ENCODE measurements at regions not wholly inside any gene's neighbourhood (a gene's known extent, or its start where the extent isn't known, plus 50 kb on each side); places are given as distances from the start of the nearest gene placed in this dataset.

GRCh38 chr7:142592231-142592630 lies 157.0 kb upstream of the PRSS1 start:
- TF ChIP-seq ZFX (IDR thresholded peaks at IDR 0.05) (no peak), CTCF (conservative IDR thresholded peaks at IDR 0.05) (no peak)
- H3K27ac ChIP-seq = no peak overlapping the region

DNA sequence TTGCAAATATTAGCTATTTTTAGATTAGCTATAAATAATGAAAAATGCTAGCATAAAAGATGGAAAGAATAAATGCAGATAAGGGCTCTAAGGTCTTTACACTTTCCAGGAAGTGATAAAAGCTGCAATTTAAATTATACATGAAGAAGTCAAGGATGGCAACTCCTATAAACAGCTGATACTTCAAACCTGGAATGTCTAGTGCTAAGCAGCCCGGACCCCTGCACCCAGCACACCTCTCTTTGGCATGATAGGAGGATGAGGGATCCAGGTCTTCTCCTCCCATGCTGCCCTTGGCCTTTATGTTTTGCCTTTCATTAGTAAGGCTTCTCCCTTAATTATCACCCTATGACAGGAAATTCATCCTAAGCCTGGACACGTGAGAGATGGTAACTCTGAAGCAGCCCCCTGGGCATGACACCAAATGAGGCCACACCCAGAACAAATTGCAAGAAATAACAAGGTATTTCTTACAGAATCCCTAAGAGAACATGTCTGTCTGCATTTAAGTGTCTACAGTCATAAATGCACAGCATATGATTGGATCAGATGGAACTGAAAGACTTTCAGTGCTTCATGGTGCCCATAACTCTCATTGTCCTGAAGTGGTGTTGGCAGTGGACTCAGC lies 158.3 kb upstream of the PRSS1 start:
- H3K27ac ChIP-seq = no peak overlapping the region
- TF ChIP-seq ZFX (IDR thresholded peaks at IDR 0.05) (no peak), CTCF (conservative IDR thresholded peaks at IDR 0.05) (no peak)

- TF ChIP-seq ZFX (IDR thresholded peaks at IDR 0.05) (no peak), CTCF (conservative IDR thresholded peaks at IDR 0.05) (no peak)
- H3K27ac ChIP-seq = no peak overlapping the region
Observed at GRCh38 chr7:142590077-142590476, 159.2 kb upstream of the PRSS1 start.

GRCh38 chr7:142587578-142588191 lies 161.6 kb upstream of the PRSS1 start:
- H3K27ac ChIP-seq = no peak overlapping the region

GRCh38 chr7:142586611-142587010 lies 162.7 kb upstream of the PRSS1 start:
- H3K27ac ChIP-seq = no peak overlapping the region
- no peak for TF ChIP-seq CTCF (conservative IDR thresholded peaks at IDR 0.05)
- TF ChIP-seq ZFX (IDR thresholded peaks at IDR 0.05) = no peak

More at GRCh38 chr7:142587578-142588191, 161.6 kb upstream of the PRSS1 start:
- peak; percentile 92 for TF ChIP-seq CTCF (conservative IDR thresholded peaks at IDR 0.05)
- no peak for TF ChIP-seq ZFX (IDR thresholded peaks at IDR 0.05)

GRCh38 chr7:142585425-142585824 lies 163.8 kb upstream of the PRSS1 start:
- TF ChIP-seq CTCF (conservative IDR thresholded peaks at IDR 0.05) (no peak), ZFX (IDR thresholded peaks at IDR 0.05) (no peak)
- no peak overlapping the region for H3K27ac ChIP-seq

DNA sequence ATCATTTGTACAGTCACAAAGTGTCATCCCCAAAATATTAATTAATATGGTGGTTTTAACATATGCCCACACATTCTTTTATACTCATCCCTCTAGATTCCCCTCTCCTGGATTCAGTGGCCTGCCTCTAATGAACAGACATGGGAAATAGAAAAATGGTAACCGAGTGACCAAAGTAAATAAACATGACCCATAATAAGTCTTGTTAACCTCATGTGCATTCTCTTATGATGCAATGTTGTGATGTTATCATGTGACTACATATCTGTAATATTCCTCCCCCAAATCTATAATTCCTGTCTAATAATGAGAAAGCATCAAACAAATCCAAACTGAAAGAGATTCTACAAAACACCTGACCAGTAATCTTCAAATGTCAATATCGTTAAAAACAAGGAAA lies 164.5 kb upstream of the PRSS1 start:
- H3K27ac ChIP-seq = no peak overlapping the region
- TF ChIP-seq ZFX (IDR thresholded peaks at IDR 0.05) (no peak), CTCF (conservative IDR thresholded peaks at IDR 0.05) (no peak)
